HG02981 (cell line): ENCODE measurements at regions not wholly inside any gene's neighbourhood (a gene's known extent, or its start where the extent isn't known, plus 50 kb on each side); places are given as distances from the start of the nearest gene placed in this dataset.

Source experiments
- ATAC-seq: cut with Tn5 transposase; IDR thresholded peaks from one replicate; pipeline ENCODE4 v1.9.1; 2021; ENCODE audit warnings: mild to moderate bottlenecking, moderate library complexity; ENCODE audit not compliant: unreplicated experiment

- no peak for ATAC-seq
These were observed 210.6 kb downstream of the QDPR start for GRCh38 chr4:17301266-17301665.

GRCh38 chr4:17296921-17297890 lies 214.7 kb downstream of the QDPR start:
- no peak for ATAC-seq

DNA sequence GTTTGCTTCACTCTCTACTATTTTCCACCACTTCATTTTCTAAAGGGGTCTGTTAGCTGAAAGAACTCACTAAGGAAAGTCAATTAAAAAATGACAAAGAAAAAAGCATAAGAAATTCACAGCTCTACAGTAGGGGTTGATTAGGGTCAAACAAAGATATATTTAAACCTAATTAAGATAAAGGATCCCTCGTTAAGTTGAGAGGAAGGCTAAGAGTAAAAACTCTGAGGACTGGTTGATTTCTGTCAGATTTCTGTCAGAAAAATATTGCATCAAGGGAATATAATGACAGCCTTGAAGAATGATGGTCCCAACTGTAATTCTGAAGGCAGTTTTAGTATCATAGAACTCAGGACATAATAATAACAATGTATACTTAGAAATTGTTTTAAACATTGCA lies 218.0 kb downstream of the QDPR start:
- no peak for ATAC-seq

DNA sequence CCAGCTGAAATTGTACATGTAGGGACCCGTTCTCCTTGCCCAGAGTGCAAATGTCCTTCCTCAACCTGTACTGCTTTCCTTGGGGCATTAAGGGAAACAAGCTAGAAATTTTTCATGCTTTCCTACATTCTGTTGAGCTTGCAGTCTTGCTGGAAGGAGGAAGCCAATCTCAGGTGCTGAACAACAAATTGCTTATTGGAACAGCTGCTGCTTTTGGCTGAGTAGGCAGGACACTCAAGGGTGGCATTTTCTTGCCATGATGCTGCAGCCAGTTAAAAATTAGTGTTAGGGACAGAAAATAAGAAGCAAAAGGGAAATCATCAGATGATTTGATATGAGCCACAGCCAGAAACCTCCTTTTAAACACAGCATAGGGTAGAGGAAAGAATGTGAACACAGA lies 223.7 kb downstream of the QDPR start:
- no peak for ATAC-seq

GRCh38 chr4:17286752-17287460 lies 225.0 kb downstream of the QDPR start:
- no peak for ATAC-seq

- ATAC-seq, result no peak
These were observed 226.1 kb downstream of the QDPR start for GRCh38 chr4:17285747-17286146.

DNA sequence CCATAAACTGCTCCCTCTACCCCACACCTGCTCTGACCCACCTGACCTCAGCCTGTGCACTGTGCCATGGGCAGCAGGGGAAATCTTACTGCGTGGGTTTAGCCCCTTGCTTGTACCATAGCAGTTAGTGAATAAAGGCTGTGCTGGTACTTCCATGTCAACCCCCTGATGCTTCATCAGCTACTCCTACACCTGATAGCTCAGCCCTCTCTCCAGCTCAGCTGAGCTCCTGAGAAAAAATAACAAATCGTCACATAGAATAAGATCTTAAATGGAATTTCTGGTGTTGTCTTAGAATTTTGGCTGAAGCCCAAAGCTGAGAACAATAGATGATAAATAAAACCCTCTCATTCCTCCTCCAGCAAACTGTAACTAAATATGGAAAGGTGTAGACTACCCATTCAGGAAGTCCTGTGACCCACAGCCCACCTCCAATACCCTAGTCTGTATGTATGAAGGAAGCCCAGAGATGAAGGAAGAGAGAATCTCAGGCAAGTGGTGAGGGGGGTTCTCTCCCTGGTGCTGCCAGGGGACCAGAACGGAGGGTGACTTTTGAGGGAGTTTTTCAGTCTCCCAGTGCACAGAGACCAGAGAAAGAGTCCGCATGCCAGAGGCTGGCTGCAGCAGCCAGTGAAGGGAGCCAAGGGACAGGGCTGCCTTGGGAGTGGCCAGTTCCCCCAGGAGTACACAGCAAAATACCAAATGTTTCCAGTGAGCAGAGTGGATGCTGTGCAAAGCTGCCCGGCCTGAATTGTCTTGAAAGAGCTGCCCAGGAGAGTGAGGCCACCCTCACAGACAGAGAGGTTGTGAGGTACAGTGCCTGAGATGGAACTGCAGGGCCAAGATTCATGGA lies 227.3 kb downstream of the QDPR start:
- ATAC-seq, result no peak

DNA sequence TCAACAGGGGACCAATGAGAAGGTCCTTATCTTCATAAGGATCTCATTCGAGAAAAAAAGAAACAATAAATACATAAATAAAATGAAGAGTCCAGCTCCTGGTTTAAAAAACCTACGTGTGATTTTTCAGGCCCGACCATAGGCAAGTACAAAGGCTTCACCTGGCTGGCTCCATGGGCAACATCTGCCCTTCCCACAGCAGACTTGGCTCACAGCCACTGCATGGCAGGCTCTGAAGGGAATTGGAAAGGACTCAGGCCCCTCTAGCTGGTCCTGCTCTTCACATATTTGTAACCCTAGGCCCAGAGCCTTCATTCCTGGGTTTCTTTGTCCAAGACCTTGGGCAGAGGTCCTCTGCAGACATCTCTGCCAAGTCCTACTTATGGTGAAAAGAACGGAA lies 228.1 kb downstream of the QDPR start:
- no peak for ATAC-seq

GRCh38 chr4:17283251-17283650 lies 228.6 kb downstream of the QDPR start:
- ATAC-seq, result no peak

GRCh38 chr4:17280261-17281018 lies 231.4 kb downstream of the QDPR start:
- no peak for ATAC-seq

DNA sequence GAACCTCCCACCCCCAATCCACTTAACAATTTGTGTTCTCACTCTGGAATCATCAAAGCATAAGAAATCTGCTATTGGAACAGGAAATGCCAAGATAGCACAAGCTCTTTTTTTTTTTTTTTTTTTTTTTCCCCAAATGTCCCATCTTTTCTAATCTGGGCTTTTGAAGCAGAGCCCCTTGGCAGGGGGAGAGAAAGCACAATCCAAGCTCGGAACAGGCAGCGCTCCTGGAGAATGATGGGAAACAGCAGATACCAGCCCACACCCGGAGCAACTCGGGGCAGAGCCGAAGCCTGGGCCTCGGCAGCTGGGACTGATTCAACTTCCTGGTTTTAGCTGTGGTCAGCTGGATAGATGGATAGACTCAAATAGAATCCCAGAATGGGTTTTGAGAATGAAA lies 235.1 kb downstream of the QDPR start:
- ATAC-seq, result no peak

- ATAC-seq, result no peak
These were observed 236.1 kb downstream of the QDPR start for GRCh38 chr4:17275836-17276235.

DNA sequence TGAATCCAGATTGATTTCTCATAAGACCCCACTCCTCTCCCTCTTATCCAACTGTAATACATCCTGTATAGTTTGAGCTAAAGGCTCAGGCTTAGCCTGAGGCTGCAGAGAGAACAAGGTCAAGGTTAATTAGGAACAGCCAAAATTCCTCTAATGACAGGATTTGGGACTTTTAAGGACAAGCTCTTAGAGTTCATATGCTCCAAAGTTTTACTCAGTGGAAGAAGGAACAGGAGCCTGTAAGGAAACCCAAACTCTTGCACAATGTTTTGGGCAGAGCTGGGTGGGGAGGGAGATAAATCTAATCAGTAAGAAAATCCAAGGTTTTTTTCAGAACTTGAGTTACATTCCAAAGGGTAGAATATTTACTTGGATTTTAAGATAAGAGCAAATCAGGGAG lies 238.8 kb downstream of the QDPR start:
- no peak for ATAC-seq

DNA sequence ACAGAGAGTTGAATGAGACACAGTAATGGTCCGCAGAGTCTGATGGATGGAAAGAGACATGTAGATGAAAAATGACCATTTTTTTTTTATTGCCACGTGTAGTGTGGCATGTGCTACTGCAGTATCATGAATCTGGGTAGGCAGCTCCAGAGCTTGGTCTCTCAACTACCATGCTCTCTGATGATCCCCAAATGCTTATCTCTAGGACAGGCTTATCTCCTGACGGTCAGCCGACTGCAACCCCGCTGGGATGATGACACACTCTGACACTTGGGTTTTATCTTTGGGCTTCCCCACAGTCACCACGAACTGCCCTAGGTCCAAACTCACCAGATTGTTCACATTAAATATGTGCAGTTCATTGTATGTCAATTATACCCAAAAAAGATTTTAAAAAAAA lies 239.7 kb downstream of the QDPR start:
- ATAC-seq, result no peak

DNA sequence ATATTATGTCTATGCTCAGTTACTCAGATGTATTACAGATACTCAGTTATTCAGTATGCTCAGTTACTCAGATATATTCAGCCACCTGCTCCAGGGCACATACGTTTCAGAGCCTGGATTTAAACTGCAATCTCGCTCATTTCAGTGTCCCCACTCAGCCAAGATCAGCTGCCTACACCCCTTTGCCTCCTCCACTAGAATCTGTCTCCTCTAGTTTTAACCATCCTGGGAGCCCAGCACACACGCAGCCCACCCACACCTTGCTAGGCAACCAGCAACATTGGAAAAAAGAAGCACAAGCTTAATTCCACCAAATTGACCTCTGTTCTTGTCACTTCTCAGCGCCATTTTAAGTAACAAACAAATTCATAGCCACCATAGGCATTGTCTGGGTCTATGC lies 246.2 kb downstream of the QDPR start:
- no peak for ATAC-seq

DNA sequence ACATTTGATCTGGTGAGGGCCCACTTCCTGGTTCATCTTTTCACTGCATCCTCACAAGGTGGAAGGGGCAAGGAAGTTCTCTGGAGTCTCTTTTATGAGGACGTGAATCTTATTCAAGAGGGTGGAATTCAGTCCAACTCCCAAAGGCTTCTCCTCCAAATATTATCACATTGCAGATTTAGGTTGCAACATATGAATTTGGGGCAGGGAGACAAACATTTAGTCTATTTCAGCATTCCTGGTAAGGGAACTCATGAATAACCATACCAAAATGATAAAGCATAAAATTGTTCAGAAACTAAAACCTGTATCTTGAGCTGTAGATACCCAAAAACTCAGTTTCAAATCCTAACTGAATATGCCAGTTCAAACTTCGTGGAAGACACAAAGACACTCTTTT lies 246.8 kb downstream of the QDPR start:
- no peak for ATAC-seq

DNA sequence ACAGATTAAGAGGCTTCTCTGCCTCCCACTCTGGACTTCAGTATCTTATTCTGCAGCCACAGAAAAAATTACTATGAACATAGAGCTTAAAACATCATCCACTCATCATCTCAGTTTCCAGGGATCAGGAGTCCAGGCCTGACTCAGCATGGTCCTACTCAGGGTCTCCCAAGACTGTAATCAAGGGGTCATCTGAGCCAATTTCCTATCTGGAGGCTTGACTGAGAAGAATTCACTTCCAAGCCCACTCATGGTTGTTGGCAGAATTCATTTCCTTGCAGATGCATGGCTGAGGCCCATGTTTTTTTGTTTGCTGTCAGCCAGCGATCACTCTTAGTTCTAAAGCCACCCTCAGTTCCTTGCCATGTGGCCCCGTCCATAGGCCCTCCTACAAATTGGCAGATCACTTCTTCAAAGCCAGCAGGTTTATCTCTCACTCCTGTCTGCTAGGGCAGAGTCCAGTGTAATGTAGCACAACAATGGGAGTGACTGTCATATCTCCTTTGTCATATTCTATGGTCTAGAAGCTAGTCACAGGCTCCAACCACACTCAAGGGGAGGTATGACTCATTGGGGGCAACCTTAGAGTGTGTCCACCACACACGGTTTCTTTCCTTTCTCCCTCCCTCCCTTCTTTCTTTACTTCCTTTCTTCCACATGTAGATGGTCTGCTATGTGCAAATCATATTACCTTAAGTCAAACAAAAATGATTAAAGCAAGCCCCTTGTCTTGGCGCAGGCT lies 251.6 kb downstream of the QDPR start:
- ATAC-seq, result no peak

DNA sequence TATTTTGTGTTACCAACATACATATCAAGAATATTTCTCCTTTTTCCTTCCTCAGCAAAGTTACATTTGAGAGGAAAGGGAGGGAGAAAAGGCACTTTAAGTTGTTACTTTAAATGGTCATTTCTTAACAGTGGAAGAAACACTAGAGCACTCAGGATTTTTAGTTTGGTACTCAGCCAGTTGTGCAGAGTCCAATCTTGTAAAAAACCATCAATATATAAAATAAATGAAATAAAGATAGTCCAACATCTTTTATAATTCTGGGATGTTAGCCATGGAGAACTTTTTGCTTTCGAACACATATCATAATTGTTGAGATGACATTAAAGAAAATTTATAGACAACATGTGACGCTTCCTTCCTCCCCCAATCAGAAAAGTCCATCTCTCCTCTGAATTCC lies 253.8 kb downstream of the QDPR start:
- no peak for ATAC-seq

DNA sequence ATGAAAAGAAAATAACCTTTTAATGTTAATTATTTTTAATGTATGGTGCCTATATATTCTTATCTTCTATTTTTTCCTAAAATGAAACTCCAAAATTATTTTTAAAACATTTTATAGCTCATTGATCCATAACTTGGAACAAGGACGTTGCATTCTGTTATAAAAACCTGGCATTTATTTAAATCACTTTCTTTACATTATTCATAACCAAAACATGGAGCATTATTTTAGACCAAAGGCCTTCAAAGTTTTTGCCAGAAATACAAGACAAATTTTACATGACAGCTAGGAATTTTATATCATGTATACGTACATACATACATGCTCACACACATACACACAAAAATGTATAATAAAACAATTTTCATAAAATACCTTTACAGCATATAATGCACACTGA lies 259.8 kb downstream of the QDPR start:
- no peak for ATAC-seq

DNA sequence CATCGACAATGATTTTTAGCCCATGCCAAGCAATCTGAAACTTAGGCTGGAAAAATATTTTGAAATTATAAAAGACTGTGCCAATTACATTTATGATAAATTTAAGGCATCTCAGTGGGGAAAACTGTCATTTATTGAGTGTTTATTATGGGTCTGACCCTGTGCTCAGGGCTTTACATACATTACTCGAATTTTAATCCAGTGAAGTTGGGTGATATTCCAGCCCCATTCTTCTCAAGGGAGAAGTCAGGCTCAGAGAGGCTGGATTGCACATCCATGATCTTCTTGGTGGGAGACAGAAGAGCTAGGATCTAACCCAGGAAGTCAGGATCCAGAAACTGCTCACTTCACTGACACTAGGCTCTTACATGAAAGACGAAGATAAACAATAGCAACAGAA lies 260.8 kb downstream of the QDPR start:
- ATAC-seq, result no peak
